NCI-H1417 treated with DMSO at 0.1 percent for 48 hours (cell line): ENCODE measurements at regions not wholly inside any gene's neighbourhood (a gene's known extent, or its start where the extent isn't known, plus 50 kb on each side); places are given as distances from the start of the nearest gene placed in this dataset.

Experiments
- DNase-seq: peaks from one replicate; lab custom pipeline; 2025; lab: John Stamatoyannopoulos, UW

DNA sequence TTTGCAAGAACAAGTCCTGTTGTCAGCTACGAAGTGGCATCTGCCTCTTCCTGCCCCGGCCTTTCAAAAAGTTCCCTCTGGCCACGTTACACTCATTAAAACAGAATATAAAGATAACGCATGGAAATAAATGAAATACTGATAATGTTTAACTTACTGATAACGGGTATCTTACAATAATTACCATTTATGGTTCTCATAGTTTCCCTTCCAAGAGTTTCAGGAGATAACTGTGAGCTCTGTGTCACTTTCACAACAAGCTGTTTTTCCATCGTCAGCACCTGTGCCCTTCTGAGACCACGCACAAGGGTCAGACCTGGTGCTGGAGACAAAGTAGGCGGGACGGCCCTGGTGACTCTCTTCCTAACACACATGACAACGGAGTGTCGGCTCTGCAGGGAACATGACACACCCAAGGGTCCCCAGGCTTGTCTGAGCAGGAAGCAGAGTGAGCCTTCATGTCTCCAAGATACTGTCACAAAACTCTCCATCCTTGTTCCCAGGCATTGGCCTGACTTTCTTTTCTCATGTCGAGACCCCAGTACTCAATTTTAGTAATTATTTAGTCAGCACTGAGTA is 86.2 kb upstream of the THBS2 start:
- DNase-seq: no peak

GRCh38 chr6:169339025-169339424 is 85.4 kb upstream of the THBS2 start:
- no peak for DNase-seq

GRCh38 chr6:169337886-169338445 is 84.3 kb upstream of the THBS2 start:
- no peak for DNase-seq

DNA sequence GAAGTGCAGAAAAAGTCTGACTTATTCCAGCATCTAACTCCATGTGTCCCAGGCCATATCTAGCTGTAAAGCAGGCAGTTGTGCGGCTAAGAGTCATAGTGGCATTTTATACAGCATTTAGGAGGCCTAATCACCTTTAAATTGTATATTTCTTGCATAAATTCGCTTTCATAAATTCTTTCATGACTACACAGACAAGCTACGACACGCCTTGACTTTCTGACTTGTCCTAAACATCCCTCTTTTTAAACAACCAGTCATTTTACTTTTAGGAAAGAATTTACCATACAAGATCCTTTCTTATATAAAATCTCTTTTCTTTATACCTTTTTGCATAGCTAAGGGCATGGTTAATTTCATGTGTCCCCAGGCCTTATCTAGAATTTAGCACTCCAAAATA is 81.7 kb upstream of the THBS2 start:
- DNase-seq: no peak

GRCh38 chr6:169332250-169332649 is 78.6 kb upstream of the THBS2 start:
- no peak for DNase-seq

GRCh38 chr6:169328112-169328801 is 74.6 kb upstream of the THBS2 start:
- no peak for DNase-seq

- no peak for DNase-seq
Measured at GRCh38 chr6:169326067-169326799, 72.6 kb upstream of the THBS2 start.

DNA sequence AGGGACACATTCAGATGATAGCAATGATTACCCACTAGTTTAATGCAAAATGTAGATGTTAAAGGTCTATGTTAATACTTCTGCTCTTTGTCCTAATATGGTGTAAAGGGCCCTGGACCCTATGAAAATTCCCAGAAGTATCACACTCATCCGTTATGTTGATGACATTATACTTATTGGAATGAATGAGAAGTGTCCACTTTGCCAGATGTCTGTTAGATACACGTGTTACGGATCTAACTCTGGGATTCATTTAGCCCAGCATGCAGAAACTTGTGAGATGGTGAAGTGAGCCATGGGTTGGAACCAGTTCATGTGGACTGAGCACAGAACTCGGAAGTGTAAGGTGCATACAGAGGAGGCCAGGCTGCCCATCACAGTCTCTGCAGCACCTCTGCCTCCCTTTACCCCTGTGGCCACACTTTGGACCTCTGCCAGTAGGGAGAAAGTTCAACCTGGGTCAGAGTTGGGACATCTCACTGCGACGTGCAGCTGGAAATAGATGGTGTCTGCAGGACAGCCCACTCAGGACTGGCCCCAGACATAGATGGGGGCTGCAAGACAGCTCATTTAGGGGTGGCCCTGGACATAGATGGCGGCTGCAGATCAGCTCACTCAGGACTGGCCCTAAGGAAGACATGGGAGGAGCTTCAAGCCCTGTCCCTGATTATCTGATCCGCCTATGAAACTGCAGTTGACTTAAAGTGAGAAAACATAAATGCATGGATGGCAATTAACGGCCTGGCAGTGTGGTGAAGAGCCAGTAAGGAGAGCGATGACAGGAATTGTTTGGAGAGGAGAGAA is 71.2 kb upstream of the THBS2 start:
- no peak for DNase-seq

- DNase-seq: no peak
Measured at GRCh38 chr6:169324086-169324485, 70.4 kb upstream of the THBS2 start.

GRCh38 chr6:169323221-169323620 is 69.6 kb upstream of the THBS2 start:
- no peak for DNase-seq

GRCh38 chr6:169321546-169321945 is 67.9 kb upstream of the THBS2 start:
- no peak for DNase-seq

- DNase-seq: no peak
Measured at GRCh38 chr6:169320013-169320412, 66.4 kb upstream of the THBS2 start.

GRCh38 chr6:169317441-169318202 is 64.0 kb upstream of the THBS2 start:
- no peak for DNase-seq

GRCh38 chr6:169316651-169317050 is 63.0 kb upstream of the THBS2 start:
- no peak for DNase-seq

GRCh38 chr6:169315830-169316614 is 62.4 kb upstream of the THBS2 start:
- no peak for DNase-seq

DNA sequence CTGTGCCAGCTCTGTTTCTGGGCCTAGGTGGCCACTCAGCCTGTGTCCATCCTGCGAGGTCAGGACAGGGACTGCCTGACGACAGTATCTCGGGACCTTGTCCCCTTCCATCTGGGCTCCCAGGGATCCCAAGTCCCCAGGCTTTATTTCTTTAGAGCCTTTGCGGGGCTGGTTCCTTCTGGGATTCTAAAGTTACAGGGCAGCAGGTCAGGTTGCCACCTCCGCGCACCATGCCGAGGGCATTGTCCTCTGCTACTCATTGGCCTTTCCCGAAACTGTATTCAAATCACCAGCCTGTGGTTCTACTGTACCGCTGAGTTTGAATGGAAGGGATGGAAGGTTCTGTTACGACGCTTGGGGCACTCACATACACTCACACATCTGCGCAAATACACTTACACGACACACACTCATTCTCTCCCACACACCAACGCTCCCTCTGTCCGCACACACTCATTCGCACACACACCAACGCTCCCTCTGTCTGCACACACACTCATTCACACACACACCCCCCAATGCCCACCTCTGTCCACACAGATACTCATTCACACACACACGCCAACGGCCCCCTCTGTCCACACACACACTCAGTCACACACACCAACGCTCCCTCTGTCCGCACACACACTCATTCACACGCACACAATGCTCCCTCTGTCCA is 59.8 kb upstream of the THBS2 start:
- no peak for DNase-seq

- DNase-seq: no peak
Measured at GRCh38 chr6:169312658-169313346, 59.2 kb upstream of the THBS2 start.

DNA sequence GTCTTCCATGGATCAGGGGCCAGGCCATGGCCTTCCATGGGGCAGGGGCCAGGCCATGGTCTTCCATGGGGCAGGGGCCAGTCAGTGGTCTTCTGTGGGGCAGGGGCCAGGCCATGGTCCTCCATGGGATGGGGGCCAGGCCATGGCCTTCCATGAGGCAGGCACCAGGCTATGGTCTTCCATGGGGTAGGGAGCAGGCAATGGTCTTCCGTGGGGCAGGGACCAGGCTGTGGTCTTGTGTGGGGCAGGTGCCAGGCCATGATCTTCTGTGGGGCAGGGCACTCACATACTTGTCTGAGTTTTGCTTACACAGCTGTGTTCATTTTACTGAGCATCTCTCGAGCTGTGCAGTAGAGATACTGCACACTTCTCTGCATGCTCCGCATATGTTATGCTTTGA is 57.3 kb upstream of the THBS2 start:
- no peak for DNase-seq
